Nucleus accumbens (tissue), 56 donors: ENCODE measurements at regions not wholly inside any gene's neighbourhood (a gene's known extent, or its start where the extent isn't known, plus 50 kb on each side); places are given as distances from the start of the nearest gene placed in this dataset.
"Not testable (repeated sequence)": the region's sequence is repeated elsewhere in the genome, so short reads cannot be mapped to it uniquely, and the experiment has no call there.

Source experiments
- DNase-seq, 56 donors: peaks; one replicate each; lab custom pipeline; 2025; lab: John Stamatoyannopoulos, UW

DNA sequence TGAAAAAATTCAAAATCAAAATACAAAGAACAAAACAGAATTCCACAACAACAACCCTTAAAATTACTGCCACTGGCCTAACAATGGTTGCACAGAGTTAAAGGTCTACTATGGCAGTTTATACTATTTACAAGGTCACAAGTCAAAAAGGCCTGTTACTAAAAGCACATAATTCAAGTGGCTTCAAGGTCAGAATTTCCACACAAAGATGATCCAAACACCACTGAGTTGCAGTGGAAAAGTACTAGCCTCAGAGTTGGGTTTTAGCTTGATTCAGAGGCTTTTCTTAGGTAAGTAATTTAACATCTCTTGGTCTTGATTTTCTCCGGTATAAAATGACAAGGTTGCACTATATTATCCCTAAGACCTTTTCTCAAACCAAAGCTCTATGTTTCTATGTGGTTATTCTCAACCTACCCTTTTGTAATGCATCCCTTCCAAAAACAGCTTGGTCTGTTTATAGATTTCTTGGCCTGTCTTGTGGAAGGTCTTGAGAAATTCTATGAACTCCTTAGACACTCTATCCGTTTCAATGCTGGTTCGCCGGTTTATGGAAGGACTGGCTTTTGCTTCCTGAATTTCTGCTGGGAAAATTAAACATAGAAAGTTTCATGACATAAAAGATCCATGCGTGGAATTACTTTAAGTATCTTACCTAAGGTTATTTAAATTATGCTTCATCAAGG is 69.5 kb downstream of the MDH2 start:
- DNase-seq = not testable (repeated sequence)

- DNase-seq = not testable (repeated sequence)
Measured at GRCh38 chr7:76118253-76119036, 70.5 kb downstream of the MDH2 start.

DNA sequence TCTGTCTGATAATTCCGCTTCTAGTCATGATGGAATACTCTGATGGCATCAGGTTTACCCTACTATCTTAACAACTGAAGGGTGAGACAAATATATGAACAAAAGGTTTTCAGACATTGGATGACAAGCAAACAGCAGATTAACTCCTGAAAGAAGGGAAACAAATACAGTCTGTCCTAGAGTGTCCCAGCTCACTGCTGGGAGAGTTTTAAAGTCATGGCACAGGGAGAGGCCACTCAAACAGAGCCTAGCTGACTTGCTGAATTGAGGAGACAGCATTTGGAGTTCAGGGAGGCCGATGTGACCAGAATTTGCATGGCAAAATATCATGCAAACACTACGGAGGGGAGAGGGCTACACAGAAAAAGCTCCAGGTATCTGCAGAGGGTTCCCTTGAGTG is 73.1 kb downstream of the MDH2 start:
- no peak for DNase-seq

- DNase-seq = no peak
Measured at GRCh38 chr7:76122516-76123239, 74.8 kb downstream of the MDH2 start.

GRCh38 chr7:76123316-76123715 is 75.4 kb downstream of the MDH2 start:
- DNase-seq = no peak

DNA sequence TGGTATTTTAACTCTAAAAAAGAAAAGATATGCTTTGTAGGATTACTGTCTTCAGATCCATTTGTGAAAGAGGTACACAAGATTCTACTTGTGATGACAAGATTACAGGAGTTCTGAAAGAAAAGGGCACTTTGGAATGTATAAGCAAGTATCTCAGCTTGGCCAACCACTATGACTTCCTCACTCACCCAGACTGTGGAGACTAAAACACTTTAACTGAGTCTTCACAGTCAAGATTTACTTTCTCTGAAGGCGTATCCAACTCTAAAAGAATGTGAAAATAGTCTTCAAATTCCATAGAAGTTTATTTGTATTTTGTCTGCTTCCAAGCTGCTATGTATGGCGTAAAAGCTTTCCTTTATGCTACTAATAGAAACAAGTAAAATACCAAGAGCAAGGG is 76.1 kb upstream of the SRRM3 start:
- DNase-seq = no peak

DNA sequence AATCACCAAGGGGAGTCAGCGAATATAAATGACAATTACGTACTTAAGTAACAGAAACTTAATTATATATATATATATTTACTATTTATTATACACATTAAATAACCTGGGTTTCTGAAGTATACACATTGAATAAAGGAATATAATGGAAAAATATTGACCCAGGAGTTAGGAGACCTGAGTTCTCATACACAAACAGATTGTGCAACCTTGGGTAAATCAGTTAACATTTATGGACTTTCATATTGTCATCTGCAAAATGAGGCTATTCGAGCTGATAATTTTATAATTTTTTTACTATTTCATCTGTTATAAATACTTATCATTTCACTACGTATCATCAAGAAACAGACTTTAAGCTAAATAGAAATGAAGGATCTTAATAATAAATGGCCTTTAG is 75.1 kb upstream of the SRRM3 start:
- no peak for DNase-seq

GRCh38 chr7:76129366-76129765 is 72.3 kb upstream of the SRRM3 start:
- DNase-seq = no peak

GRCh38 chr7:76129836-76130235 is 71.9 kb upstream of the SRRM3 start:
- no peak for DNase-seq

GRCh38 chr7:76130661-76131060 is 71.0 kb upstream of the SRRM3 start:
- peak in 2 of 56 donors; percentile 3 to 14 for DNase-seq

DNA sequence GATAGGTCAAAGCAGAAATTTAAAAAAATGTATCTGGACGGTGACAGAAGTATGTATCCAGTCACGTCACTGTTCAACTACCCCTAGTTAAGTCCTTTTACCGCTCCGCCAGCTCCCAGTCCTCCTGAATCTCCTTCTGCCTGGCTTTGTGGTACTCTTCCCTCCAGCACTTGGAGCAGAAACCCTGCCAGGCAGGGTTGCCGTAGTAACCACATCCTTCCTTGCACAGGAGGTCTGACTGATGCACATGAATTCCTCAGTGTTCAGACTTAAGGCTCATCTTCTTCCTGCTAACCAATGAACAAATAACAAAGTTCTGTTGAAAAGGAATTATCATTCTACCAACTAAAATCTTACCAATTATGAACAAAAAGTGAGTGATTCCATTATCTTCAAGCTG is 69.8 kb upstream of the SRRM3 start:
- DNase-seq = peak in 10 of 56 donors; percentile 2 to 52 (median 18)

DNA sequence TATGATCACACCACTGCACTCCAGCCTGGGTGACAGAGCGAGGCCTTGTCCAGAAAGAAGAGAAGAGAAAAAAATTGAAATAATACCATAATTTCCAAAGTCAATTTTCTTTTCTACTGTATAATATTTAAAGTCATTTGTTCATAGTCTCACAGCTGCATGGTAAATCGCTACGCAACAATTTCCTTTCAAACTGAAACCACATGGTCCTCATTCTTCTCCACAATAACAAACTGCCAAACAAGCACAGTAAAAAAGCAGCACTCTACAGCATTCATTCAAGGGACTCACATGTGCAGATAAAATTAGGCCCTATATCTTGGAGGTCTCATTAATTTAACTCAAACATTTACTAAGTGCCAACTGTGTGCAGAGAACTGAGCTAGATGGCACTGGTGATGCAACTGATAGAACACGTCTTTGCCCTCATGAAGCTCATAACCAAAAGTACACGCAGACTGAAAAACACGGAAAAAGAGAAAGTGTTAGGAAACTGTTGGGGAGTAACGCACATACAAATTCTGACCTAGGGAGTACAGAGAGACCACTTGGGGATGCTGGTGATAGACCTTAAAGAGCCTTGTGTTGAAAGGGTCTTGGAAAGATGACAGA is 68.4 kb upstream of the SRRM3 start:
- no peak for DNase-seq

GRCh38 chr7:76133839-76134238 is 67.9 kb upstream of the SRRM3 start:
- no peak for DNase-seq

- not testable (repeated sequence) for DNase-seq
Measured at GRCh38 chr7:76135263-76135662, 66.4 kb upstream of the SRRM3 start.

- DNase-seq = peak in 10 of 56 donors; percentile 6 to 57 (median 18)
Measured at GRCh38 chr7:76138577-76139313, 63.0 kb upstream of the SRRM3 start.

GRCh38 chr7:76139670-76140069 is 62.0 kb upstream of the SRRM3 start:
- no peak for DNase-seq

GRCh38 chr7:76140259-76140658 is 61.4 kb upstream of the SRRM3 start:
- not testable (repeated sequence) for DNase-seq

- no peak for DNase-seq
Measured at GRCh38 chr7:76142861-76143260, 58.8 kb upstream of the SRRM3 start.

- DNase-seq = not testable (repeated sequence)
Measured at GRCh38 chr7:76144664-76145270, 56.9 kb upstream of the SRRM3 start.

- no peak for DNase-seq
Measured at GRCh38 chr7:76146374-76146773, 55.3 kb upstream of the SRRM3 start.
